Dermis microvascular lymphatic vessel endothelial cell (primary cell): ENCODE measurements at regions not wholly inside any gene's neighbourhood (a gene's known extent, or its start where the extent isn't known, plus 50 kb on each side); places are given as distances from the start of the nearest gene placed in this dataset.

Experiments used
- DNase-seq, 2 donors: peaks; one replicate each; pipeline versions ENCODE4 v3.0.0 to v3.0.0-alpha.2; 2010; ENCODE audit warnings: low read depth in 2 of 2

- peak in 1 of 2 donors; percentile 14 for DNase-seq
Observed at GRCh38 chr13:104408733-104409132, 1342.5 kb upstream of the SLC10A2 start.

GRCh38 chr13:104404325-104404724 is 1338.1 kb upstream of the SLC10A2 start:
- DNase-seq = no peak

- DNase-seq = no peak
Observed at GRCh38 chr13:104389691-104390090, 1323.5 kb upstream of the SLC10A2 start.

GRCh38 chr13:104387510-104387909 is 1321.3 kb upstream of the SLC10A2 start:
- DNase-seq = no peak

- DNase-seq = no peak
Observed at GRCh38 chr13:104385404-104385803, 1319.2 kb upstream of the SLC10A2 start.

- no peak for DNase-seq
Observed at GRCh38 chr13:104382951-104383350, 1316.7 kb upstream of the SLC10A2 start.

- DNase-seq = no peak
Observed at GRCh38 chr13:104376588-104376987, 1310.4 kb upstream of the SLC10A2 start.

GRCh38 chr13:104375614-104376013 is 1309.4 kb upstream of the SLC10A2 start:
- DNase-seq = no peak

- DNase-seq = no peak
Observed at GRCh38 chr13:104372095-104372655, 1306.0 kb upstream of the SLC10A2 start.

GRCh38 chr13:104365430-104365829 is 1299.2 kb upstream of the SLC10A2 start:
- no peak for DNase-seq

- DNase-seq = no peak
Observed at GRCh38 chr13:104357672-104358354, 1291.6 kb upstream of the SLC10A2 start.

GRCh38 chr13:104357174-104357573 is 1291.0 kb upstream of the SLC10A2 start:
- no peak for DNase-seq

GRCh38 chr13:104355041-104355670 is 1288.9 kb upstream of the SLC10A2 start:
- DNase-seq = no peak

- peak in 1 of 2 donors; percentile 3 for DNase-seq
Observed at GRCh38 chr13:104327211-104327610, 1261.0 kb upstream of the SLC10A2 start.

GRCh38 chr13:104326523-104326922 is 1260.3 kb upstream of the SLC10A2 start:
- DNase-seq = no peak

GRCh38 chr13:104321756-104322155 is 1255.5 kb upstream of the SLC10A2 start:
- no peak for DNase-seq

GRCh38 chr13:104320446-104320845 is 1254.2 kb upstream of the SLC10A2 start:
- no peak for DNase-seq

- peak in 1 of 2 donors; percentile 14 for DNase-seq
Observed at GRCh38 chr13:104318121-104318520, 1251.9 kb upstream of the SLC10A2 start.

GRCh38 chr13:104315606-104316005 is 1249.4 kb upstream of the SLC10A2 start:
- peak in 1 of 2 donors; percentile 45 for DNase-seq

- DNase-seq = no peak
Observed at GRCh38 chr13:104314926-104315535, 1248.8 kb upstream of the SLC10A2 start.

- no peak for DNase-seq
Observed at GRCh38 chr13:104314321-104314720, 1248.1 kb upstream of the SLC10A2 start.

- DNase-seq = no peak
Observed at GRCh38 chr13:104310861-104311260, 1244.6 kb upstream of the SLC10A2 start.

GRCh38 chr13:104309431-104309830 is 1243.2 kb upstream of the SLC10A2 start:
- no peak for DNase-seq
